TTC549 (cell line): ENCODE measurements at regions not wholly inside any gene's neighbourhood (a gene's known extent, or its start where the extent isn't known, plus 50 kb on each side); places are given as distances from the start of the nearest gene placed in this dataset.

Experiments
- FAIRE-seq: peaks from 2 replicates; lab custom pipeline; 2012; peaks lifted over from hg19 to GRCh38; lab: Jason Lieb, UNC

DNA sequence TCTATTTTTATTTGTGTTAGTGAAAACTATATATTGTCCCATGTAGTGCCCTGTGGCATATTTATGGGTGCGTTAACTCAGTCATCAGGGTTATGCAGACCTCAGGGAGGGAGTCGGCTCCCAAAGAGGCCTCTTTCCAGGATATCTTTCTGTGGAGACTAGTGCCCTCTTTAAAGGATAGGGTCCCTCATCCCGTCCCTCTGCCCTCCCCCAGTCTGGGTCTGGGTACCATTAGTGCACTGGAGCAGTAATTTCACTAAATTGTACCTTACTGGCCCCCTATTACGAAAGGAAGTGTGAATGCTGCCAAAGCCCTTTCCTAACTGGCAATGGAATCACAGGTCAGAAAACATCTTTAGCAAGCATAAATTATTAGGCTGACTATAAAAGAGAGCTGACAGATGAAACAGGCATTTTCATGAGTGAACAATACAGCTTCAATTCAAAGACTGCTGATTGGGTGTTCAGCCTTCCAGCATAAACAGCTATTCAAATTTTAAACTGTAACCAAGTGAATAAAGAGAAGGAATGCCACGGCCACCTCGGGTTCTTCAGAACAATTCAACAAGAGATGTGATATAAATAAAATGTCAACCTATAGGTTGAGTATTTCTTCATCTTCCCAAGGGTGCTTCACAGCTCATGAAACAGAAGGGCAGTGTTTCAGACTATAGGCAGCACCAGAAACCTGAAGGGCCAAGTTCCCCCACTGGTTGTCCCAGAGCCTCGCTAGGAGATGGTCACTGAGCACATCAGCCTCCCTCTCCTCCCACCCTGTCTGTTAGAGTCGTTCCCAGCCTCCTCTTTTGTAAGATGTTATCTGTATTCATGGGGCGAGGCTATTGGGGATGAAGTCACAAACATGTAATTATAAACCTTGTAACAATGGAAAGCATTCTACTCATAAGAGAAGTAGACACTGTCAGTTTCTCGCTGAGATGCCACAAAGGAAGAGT lies 318.7 kb downstream of the TMEM161B start:
- no peak for FAIRE-seq

DNA sequence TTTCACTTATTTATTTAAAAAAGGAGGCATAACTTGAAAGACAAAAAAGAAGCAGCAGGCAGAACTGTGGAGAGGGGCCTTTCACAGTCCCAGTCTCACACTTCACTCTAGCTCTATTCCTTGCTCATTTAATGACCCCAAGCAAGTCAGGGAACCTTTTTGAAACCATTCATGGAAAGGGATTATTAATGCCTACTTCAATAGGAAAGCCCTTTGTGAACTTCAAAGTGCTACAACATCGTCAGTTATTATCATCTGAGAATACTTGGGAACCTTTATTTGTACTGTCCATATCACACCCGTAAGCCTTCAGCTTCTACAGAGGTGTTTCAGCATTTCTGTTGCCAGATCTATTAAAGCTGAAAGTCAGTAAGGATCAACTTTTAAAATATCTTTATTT lies 320.2 kb downstream of the TMEM161B start:
- FAIRE-seq = no peak

DNA sequence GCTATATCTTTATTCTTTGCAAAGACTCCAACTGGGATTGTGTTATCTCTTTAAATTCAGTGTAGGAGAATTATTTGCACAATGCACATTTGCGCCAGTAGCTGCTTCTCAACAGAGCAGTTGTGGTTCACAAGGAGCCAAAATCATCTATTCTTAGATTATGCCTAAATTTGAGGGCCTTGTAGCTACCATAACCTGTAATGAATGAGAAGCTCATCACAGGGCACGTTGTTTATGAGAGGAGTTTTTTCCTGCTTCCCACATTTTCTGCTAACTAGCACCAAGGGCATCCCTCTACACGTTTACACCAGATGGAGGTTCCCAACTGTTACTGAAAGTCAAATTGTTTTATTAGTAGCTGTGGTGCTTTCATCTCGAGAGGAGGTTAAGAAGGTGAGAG lies 322.4 kb downstream of the TMEM161B start:
- no peak for FAIRE-seq

DNA sequence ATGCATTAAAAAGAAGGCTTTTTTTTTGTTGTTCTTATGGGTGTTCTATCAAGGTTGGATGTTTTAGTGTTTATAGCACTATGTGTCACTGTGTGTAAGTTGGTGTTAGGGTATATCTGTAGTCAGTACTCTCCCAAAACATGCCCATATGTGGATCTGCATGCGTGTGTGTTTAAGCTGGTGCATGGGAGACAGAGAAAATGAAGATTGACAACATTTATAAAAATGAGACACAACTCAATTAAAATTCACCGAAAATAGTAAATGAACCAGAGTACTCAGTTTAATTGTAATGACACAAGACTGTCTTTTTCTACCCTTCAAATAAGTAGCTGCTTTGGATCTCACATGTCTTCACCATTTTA lies 323.4 kb downstream of the TMEM161B start:
- no peak for FAIRE-seq

DNA sequence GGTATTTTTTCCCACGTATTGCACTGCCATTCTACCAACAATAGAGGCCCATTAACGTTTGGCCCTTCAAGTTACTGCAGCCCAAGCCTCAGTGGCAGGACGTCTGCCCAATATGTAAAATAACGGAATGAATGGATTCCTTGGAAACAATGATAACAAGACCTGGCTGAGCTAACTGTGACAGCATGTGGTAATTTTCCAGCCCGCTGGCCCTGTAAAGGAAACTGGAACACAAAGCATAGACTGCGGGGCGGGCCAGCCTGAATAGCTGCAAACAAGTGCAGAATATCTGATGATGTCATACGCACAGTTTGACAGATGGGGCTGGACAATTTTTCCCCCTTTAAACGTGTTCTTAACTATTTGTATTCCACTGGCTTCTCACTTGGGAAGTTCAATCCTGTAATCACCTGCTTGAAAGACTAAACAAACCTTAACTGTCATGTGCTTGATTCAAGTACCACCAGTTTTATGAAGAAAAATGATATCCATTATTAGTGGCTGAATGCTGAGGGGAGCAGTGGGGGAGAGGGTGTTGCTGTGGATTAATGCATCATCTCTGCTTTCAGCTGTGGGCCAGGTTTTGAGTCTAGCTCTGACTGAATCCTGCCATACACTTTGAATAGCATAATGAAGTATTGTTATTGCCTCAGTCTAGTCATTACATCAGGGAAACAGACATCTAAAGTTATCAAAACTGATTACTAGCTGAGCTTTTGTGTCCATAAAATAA lies 323.9 kb downstream of the TMEM161B start:
- FAIRE-seq = no peak

DNA sequence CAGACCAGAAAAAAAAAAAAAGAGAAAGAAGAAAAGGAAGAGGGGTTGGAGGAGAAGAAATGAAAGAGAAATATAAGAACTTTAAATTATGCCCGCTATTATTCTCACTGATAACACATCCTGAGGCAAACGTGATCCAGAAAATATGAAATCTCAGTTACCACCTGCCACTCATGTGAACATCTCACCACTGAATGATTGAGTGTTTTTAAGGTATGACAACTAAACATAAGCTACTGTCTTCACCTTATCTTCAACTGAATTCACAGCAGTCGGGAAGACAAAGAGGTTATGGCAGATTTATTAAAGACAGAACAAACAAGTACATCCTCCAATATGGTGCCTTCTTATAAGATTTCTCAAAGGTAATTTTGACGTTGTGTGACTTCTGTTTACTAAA lies 327.9 kb downstream of the TMEM161B start:
- FAIRE-seq = no peak

DNA sequence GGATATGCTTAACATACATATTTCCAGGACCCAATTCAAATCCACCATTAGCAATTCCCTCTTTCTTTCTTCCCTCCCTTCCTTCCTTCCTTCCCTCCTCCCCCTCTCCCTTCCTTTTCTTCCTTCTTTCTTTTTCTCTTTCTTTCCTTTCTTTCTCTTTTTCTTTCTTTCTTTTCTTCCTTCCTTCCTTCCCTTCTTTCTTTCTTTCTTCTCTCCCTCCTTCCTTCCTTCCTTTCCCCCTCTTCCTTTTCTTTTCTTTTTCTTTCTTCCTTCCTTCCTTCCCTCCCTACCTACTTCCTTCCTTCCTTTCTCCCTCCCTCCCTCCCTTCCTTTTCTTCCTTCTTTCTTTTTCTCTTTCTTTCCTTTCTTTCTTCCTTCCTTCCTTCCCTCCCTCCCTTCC lies 332.0 kb downstream of the TMEM161B start:
- FAIRE-seq = no peak

DNA sequence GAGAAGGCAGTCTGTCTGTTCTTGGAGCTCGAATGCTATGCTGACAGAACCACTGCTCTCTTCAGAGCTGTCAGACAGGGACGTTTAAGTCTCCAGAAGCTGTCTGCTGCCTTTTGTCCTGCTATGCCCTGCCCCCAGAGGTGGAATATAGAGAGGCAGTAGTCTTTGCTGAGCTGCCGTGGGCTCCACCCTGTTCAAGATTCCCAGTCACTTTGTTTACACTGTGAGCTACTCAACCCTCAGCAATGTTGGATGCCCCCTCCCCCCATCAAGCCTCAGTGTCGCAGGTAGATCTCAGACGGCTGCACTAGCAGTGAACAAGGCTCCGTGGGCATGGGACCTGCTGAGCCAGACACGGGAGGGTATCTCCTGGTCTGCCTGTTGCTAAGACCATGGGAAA lies 344.2 kb downstream of the TMEM161B start:
- no peak for FAIRE-seq

DNA sequence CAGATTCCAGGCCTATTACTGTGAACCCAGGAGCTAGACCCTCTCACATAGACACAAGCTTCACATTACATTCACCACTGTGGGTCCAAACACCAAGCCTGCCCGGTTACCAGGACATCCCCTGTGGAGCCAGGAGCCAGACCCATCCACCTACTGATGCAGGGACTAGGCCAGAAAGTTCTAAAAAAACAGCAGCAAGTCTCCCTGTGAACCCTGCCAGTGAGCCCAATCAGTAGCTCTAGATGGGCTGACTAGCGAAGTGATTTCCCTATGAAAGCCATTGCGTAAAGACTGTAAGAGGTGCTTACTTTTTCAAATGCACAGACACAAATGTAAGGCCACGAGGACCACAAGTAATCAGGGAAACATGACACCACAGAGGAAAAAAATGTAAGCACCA lies 352.3 kb downstream of the TMEM161B start:
- no peak for FAIRE-seq

DNA sequence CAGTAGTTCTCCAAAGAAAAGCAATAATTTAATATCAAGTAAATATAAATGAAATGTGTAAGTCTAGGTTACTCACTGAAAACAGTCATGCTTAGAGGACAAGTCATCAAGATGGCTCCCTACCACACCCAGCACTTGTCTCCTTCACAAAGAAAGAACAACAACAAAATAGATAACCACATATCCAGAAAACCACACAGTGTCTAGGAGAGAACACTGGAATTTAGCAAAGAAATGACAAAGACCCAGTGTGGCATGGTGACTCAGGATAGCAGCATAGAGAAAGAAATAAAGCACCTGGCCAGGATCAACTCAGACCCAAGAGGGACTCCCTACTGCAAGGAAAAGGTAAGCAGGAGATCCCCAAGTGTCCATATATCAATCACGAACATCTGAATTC lies 356.2 kb downstream of the TMEM161B start:
- no peak for FAIRE-seq

DNA sequence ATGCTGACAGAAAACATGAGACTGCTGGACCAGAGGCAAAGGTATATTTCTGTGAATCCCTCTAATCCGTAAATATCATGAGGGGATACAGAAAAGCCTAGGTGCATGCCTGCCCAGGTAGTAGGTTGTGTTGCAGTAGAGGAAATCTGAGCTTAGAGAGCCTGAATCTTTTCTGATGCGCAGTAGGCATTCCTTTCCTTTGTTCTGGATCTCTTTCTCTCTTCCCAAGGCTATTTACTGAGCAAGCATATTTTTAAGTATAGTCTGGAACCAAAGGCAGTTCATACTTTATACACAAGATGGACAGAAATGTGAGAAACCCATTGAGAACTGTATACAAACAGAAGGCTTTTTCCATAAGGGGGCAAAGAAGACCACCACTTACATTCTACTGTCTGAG lies 359.3 kb downstream of the TMEM161B start:
- no peak for FAIRE-seq

DNA sequence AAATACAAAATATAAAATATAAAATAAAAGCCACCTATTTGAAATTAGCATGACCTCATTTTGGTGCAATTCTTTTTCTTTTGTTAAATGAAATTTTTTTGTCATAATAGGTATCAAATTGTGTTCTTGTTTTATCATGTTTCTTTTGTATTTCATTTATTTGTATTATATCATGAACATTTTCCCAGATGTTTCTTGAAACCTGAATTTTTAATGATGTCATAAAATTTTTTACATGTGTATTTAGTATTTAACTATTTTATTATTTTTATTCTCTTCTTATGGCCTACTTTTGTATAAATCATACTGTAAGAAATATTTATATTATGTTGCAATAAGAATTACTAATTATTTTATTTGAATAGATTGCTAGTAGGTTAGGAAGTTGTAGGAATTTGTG lies 361.7 kb downstream of the TMEM161B start:
- no peak for FAIRE-seq

DNA sequence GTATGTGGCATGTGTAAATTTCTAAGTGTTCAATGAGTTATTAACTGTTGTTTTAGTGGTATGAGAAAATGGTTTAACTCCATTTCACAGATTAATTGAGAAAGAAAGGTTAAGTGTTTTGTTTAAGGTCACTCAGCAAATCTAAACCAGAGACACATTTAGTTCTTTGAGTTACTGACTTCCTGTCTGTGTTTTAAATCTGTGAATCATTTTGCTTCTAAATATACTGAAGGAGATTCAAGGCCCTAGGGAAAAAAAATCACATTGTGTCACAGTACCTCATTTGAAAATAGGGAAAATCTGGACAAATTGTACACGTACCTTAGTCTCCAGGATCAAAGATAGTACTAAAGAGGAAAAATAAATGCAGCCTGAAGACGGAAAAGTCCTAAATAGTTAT lies 368.2 kb downstream of the TMEM161B start:
- no peak for FAIRE-seq

DNA sequence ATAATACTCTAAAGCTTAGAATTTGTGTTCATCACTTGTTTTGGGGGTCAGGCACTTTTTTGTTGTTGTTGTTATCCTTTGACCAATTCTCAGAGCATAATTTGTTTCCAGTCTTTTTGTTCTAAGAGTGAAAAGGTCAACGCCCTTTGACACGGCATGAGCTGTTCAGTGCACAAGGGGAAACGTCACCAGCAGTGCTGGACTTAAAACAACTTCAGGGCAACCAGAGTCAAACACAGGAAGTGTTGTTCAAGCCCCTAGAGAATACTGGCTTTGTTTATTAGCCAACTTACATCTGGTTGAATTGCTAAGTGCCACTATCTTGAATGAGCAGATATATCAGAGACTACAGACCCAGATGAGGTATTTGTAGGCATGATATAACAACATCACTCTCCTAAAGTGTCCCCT lies 368.9 kb downstream of the TMEM161B start:
- FAIRE-seq = no peak

DNA sequence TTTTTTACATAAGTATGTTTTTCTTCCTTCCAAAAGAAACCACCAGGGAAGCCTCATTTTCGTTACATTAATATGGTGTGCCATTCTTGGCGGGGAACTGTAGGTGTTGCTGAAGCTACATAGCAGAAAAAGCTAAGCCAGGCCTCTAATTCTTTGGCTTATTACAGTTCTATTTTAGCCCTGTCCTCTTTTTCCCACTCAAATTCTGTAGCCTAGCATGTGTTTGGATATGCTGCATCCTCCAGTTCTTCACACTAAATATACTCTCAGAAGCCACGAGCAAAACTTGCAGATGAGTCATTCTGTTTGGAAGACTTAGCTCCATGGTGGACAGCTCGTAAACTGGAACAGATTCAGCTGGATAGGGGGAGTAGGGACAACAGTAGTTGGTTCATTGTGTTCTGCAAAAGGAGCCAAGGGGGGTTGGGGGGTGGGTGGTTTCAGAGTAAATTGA lies 369.4 kb downstream of the TMEM161B start:
- FAIRE-seq = no peak

DNA sequence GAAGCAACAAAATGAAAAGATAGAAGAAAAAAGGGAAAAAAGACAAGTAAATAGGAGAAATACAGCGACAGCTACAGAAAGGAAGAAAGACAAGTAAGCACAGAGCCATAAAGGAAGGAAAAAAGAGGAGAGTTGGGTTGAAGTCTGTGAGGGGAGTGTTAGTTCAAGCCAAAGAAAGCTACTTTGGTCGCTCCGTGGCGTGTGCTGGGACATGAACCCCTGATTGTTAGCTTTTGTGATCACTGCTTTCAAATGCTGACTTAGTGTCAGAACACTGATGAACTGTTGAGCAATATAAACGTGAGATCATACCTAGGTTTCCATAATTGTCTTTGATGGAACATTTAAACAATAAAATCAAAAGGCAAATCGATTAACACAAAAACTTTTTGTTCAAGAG lies 370.1 kb downstream of the TMEM161B start:
- FAIRE-seq = no peak

DNA sequence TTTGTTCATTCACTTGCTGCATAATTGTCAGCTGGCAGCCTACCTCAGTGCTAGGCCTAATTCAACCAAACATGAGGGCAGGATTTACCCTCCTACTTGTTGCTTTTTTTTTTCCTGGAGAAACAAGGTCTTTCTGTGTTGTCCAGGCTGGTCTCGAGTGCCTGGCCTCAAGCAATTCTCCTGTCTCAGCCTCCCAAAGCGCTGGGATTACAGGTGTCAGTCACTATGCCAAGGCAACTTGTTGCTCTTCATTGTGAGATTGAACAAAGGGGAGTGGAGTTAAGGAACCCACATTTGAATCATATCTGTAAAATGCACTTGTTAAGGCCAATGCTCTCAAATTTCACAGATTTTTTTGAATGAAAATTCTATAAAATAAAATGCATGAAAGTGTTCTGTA lies 380.5 kb downstream of the TMEM161B start:
- FAIRE-seq = no peak

DNA sequence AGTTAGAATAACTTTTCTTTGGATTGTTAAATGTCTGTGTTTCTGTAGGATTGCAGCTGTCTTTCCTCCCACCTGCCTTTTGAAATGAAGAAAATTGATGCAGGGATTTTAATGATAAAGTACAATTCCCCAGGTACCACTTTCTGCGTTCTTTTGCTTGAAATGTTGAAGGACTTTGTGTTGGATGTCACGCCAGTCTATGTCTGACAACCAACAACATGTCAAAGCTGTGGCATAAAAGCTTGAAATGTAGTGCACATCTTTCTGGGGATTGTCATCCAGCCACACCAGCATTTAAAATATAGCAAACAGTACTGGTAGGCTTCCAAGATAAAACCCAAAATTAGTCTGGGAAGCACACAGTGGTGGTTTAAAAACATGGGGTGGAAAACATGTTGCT lies 381.4 kb downstream of the TMEM161B start:
- no peak for FAIRE-seq

DNA sequence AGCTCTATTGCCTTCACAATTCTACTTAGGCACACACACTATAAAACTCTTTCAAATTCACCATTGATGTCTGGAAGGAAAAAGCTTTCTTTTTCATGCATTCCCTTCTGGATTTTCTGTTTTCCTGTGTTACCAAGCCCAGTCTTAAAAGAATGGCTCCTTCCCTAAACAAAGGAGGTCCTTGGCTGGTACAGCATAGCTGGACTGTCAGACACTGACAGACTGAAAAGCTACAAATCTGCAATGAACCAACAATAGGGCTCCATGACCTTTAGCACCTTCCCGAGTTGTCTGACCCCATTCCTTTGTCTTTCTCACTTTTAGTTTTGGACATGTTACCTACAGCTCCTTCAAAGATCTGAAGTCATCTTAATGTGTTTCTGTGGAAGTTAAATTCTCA lies 382.5 kb downstream of the TMEM161B start:
- no peak for FAIRE-seq

DNA sequence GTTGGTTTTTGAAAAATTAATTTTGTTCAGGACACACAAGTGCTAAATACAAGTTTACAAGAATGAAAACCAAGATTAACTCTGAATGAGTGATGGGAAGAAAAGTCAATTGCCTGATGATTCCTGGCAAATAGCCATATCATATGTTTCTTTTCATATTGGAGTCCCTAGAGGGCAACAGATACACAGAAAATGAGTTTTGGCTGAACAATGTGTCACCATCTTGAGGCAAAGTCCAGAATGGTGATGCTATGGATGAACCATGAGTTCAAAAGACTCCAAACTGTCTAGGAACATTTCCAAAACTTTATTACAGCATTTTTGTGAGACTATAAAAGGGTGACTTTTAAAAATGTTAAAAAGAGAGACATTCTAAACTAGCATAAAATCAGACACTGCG lies 382.9 kb downstream of the TMEM161B start:
- FAIRE-seq = no peak

DNA sequence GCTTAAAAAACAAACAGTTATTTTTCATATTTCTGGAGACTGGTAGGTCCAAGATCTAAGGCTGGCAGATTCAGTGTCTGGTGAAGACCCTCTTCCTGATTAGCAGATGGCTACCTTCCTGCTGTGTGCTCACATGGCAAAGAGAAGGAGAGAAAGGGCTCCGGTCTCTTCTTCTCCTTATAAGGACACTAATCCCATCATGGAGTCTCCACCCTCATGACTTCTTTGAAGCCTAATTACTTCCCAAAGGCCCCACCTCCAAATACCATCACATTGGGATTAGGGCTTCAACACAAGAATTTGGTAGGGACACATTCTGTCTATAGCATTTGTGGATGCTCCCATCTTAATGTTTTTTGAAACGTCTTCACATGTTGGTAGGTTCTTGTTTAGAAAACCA lies 391.1 kb downstream of the TMEM161B start:
- no peak for FAIRE-seq

DNA sequence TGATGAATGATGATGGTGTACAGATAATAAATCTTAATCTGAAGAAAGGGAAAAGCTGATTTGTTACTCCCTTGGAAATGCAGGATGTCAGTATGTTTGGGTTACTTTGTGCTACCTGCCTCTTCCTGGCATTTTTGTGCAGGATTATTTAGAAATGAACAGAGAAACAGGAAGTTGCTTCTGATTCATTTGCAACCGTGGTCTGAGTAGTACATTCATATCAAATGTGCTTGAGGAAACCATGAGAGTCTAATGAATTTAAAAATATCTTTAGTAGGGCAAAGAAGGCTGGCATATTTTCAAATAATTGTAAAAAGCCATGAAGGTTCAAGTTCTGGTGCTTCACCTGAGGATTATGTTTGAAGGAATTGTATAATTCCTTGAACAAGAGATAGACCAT lies 391.6 kb downstream of the TMEM161B start:
- FAIRE-seq = no peak

DNA sequence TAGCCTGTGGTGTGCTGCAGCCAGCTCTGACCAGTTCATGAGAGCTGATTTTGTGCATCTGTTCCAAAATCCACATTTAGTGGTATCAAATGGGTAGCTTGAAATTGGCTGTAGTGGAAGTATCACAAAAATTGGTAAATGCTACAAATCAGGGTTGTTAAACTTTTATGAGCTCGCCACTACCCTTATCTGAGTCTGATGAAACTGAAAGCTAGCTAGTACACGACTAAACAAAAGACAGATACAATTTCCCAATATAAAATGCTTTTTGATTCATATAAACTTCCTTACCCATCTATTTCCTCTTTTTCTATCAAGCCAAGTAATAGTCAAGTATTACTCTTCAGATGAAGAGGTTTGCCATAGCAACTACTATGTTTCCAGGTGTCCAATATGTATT lies 392.0 kb downstream of the TMEM161B start:
- FAIRE-seq = no peak

DNA sequence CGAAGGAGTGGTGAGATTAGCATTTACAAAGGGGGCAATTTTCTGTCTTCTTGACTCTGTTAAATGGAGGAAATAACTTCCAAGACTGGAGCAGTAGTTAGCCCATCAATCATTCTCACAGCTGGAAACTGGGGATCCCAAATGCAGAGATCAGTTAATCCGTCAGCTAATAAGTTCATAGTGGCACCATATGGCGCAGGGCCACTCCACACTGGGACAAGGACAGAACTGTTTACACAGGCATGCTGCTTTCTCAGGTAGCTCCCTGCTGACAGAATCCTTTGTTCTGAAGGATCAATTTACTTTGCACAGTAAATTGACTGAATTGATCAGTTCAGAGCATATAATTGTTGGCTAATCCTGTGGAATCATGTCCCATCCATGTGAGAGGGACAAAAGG lies 395.7 kb downstream of the TMEM161B start:
- no peak for FAIRE-seq
